CD14-positive monocyte (primary cell): ENCODE measurements at regions not wholly inside any gene's neighbourhood (a gene's known extent, or its start where the extent isn't known, plus 50 kb on each side); places are given as distances from the start of the nearest gene placed in this dataset.

Experiments
- DNase-seq, 3 donors: peaks; one replicate each; pipeline ENCODE4 v3.0.0-alpha.2; 2011 to 2022
- H2AFZ ChIP-seq: 2 replicates; pipeline ENCODE4 v1.6.0; 2012; ENCODE audit warnings: mild to moderate bottlenecking, low read depth, low read length, inconsistent platforms; ENCODE audit not compliant: insufficient read depth, poor library complexity, severe bottlenecking
- H3K27ac ChIP-seq, 2 donors: 1 replicate in 1 of 2; 2 replicates in 1 of 2; pipeline ENCODE4 v1.5.1; 2012 to 2013; ENCODE audit warnings: low read length in 2 of 2, control low read depth in 1 of 2, inconsistent platforms in 1 of 2, low read depth in 1 of 2, mild to moderate bottlenecking in 1 of 2
- H3K27me3 ChIP-seq, 2 donors: one replicate each; pipeline versions ENCODE4 v1.6.0 to v1.6.1; 2011 to 2013; ENCODE audit warnings: low read length in 2 of 2; ENCODE audit not compliant: control insufficient read depth in 2 of 2, insufficient read depth in 2 of 2
- H3K36me3 ChIP-seq, 2 donors: replicated peaks in 1 of 2; 1 replicate in 1 of 2; 2 replicates in 1 of 2; pipeline versions ENCODE4 v1.5.1 to v1.6.1; 2012 to 2013; ENCODE audit warnings: low read length in 2 of 2, control low read depth in 1 of 2, inconsistent platforms in 1 of 2, mild to moderate bottlenecking in 1 of 2; ENCODE audit not compliant: insufficient read depth in 2 of 2, control insufficient read depth in 1 of 2
- H3K4me1 ChIP-seq, 2 donors: 1 replicate in 1 of 2; 2 replicates in 1 of 2; pipeline versions ENCODE4 v1.5.1 to v1.6.1; 2012 to 2013; ENCODE audit warnings: low read length in 2 of 2, control low read depth in 1 of 2, inconsistent platforms in 1 of 2, mild to moderate bottlenecking in 1 of 2, moderate library complexity in 1 of 2; ENCODE audit not compliant: insufficient read depth in 2 of 2, control insufficient read depth in 1 of 2
- H3K4me2 ChIP-seq: replicated peaks from 2 replicates; pipeline ENCODE3; 2012; ENCODE audit warnings: low read length, moderate library complexity, mild to moderate bottlenecking; ENCODE audit not compliant: poor library complexity, severe bottlenecking; ENCODE audit errors: extremely low read depth
- H3K4me3 ChIP-seq, 3 experiments: fragments of 200-600 bp in 1 of 3; sonication (generic) in 1 of 3; replicated peaks in 1 of 3; 1 replicate in 2 of 3; 2 replicates in 1 of 3; pipeline ENCODE4 v1.5.1; 2011 to 2013; ENCODE audit warnings: low read length in 3 of 3, mild to moderate bottlenecking in 3 of 3, control low read depth in 2 of 3, low read depth in 2 of 3, inconsistent platforms in 1 of 3, moderate library complexity in 1 of 3
- H3K79me2 ChIP-seq: 2 replicates; pipeline ENCODE4 v1.6.0; 2012; ENCODE audit warnings: mild to moderate bottlenecking, control low read depth, inconsistent platforms, low read length, moderate library complexity; ENCODE audit not compliant: insufficient read depth
- H3K9ac ChIP-seq: 2 replicates; pipeline ENCODE4 v1.6.0; 2017; ENCODE audit warnings: low read length, mild to moderate bottlenecking; ENCODE audit not compliant: insufficient read depth, poor library complexity, severe bottlenecking
- H3K9me3 ChIP-seq, 2 donors: replicated peaks in 1 of 2; 1 replicate in 1 of 2; 2 replicates in 1 of 2; pipeline versions ENCODE4 v1.5.1 to v1.6.1; 2012 to 2013; ENCODE audit warnings: low read length in 2 of 2, control low read depth in 1 of 2; ENCODE audit not compliant: control insufficient read depth in 1 of 2, insufficient read depth in 1 of 2
- H4K20me1 ChIP-seq: 2 replicates; pipeline ENCODE4 v1.6.0; 2012; ENCODE audit warnings: mild to moderate bottlenecking, low read length, control low read depth, moderate library complexity; ENCODE audit not compliant: insufficient read depth
- H3K27ac Mint-ChIP-seq, 7 donors: one replicate each; pipeline ENCODE4 v1.8.0; 2020; ENCODE audit warnings: mild to moderate bottlenecking in 7 of 7, mixed read lengths in 7 of 7, moderate library complexity in 6 of 7, inconsistent platforms in 2 of 7
- H3K27me3 Mint-ChIP-seq, 3 donors: one replicate each; pipeline ENCODE4 v1.8.0; 2021 to 2022; ENCODE audit warnings: low read depth in 3 of 3, mild to moderate bottlenecking in 3 of 3, mixed read lengths in 3 of 3, moderate library complexity in 3 of 3, inconsistent platforms in 1 of 3
- H3K36me3 Mint-ChIP-seq, 2 donors: one replicate each; pipeline ENCODE4 v1.8.0; 2020; ENCODE audit warnings: mixed read lengths in 2 of 2, inconsistent platforms in 1 of 2, mild to moderate bottlenecking in 1 of 2
- H3K4me1 Mint-ChIP-seq: one replicate; pipeline ENCODE4 v1.8.0; 2020; ENCODE audit warnings: mild to moderate bottlenecking, mixed read lengths
- H3K4me3 Mint-ChIP-seq, 2 donors: one replicate each; pipeline ENCODE4 v1.8.0; 2020; ENCODE audit warnings: mild to moderate bottlenecking in 2 of 2, mixed read lengths in 2 of 2, moderate library complexity in 1 of 2
- H3K9me3 Mint-ChIP-seq, 7 donors: one replicate each; pipeline ENCODE4 v1.8.0; 2020 to 2022; ENCODE audit warnings: mixed read lengths in 7 of 7, mild to moderate bottlenecking in 6 of 7, moderate library complexity in 6 of 7, inconsistent platforms in 2 of 7
- CTCF ChIP-seq: fragments of 200-600 bp; IDR thresholded peaks from one replicate; pipeline ENCODE4 v1.8.0; 2022; ENCODE audit warnings: antibody characterized with exemption, mild to moderate bottlenecking
- WGBS: methylation state at CpG from one replicate; pipeline ENCODE4 v1.1.5; 2013; ENCODE audit warnings: missing lambda C conversion rate; ENCODE audit not compliant: insufficient coverage; 5-methylcytosine and 5-hydroxymethylcytosine counted together
- intact Hi-C, 2 donors: fragments of 100-400 bp; cut with micrococcal nuclease; formaldehyde crosslinking; loops; one replicate each; pipeline versions ENCODE4 v1.15.0 to v1.15.1; 2023

- H4K20me1 ChIP-seq = no peaks in the 10 kb centered on the region
- H3K36me3 ChIP-seq = no peaks in the 10 kb centered on the region
- no peak overlapping the region for H3K4me2 ChIP-seq
- intact Hi-C loops = no loop called here
- no peak overlapping the region for H3K27ac ChIP-seq
- H3K9me3 ChIP-seq = no peaks in the 10 kb centered on the region
- no peaks in the 10 kb centered on the region for H3K27me3 ChIP-seq
- peaks cover 0 to 9% (median 2%) of the 10 kb centered on the region in 7 donors for H3K9me3 Mint-ChIP-seq
- H3K4me1 Mint-ChIP-seq = no peaks in the 10 kb centered on the region
- no peak overlapping the region for H3K4me3 Mint-ChIP-seq
- H3K4me1 ChIP-seq = no peaks in the 10 kb centered on the region
- no peak for TF ChIP-seq CTCF
- no peaks in the 10 kb centered on the region for H3K27me3 Mint-ChIP-seq
- no peak overlapping the region for H2AFZ ChIP-seq
- H3K9ac ChIP-seq = no peak overlapping the region
- no peak for DNase-seq
- no peaks in the 10 kb centered on the region for H3K36me3 Mint-ChIP-seq
- no peak overlapping the region for H3K27ac Mint-ChIP-seq
- H3K4me3 ChIP-seq = no peak overlapping the region
- WGBS = 93% methylated on average over 2 of the region's 2 CpGs
- H3K79me2 ChIP-seq = no peaks in the 10 kb centered on the region
Observed at GRCh38 chr18:38427234-38427633, 861.6 kb upstream of the CELF4 start.

- Histone ChIP-seq H3K79me2 (no peaks in the 10 kb centered on the region), H3K27ac (no peak overlapping the region), H3K4me1 (no peaks in the 10 kb centered on the region), H3K9ac (no peak overlapping the region), H3K9me3 (no peaks in the 10 kb centered on the region), H3K4me2 (no peak overlapping the region), H3K36me3 (no peaks in the 10 kb centered on the region), H2AFZ (no peak overlapping the region), H3K4me3 (no peak overlapping the region), H3K27me3 (no peaks in the 10 kb centered on the region), H4K20me1 (no peaks in the 10 kb centered on the region)
- 94% methylated on average over 2 of the region's 6 CpGs for WGBS
- Mint-ChIP-seq H3K4me3 (no peak overlapping the region), H3K9me3 (peaks cover 0 to 9% (median 2%) of the 10 kb centered on the region in 7 donors), H3K27me3 (peaks cover 0 to 2% (median 0%) of the 10 kb centered on the region in 3 donors), H3K36me3 (no peaks in the 10 kb centered on the region), H3K27ac (no peak overlapping the region), H3K4me1 (no peaks in the 10 kb centered on the region)
- intact Hi-C loops = no loop called here
- no peak for DNase-seq
- TF ChIP-seq CTCF = no peak
Observed at GRCh38 chr18:38421872-38422615, 856.4 kb upstream of the CELF4 start.
